A549 (cell line): ENCODE measurements at regions not wholly inside any gene's neighbourhood (a gene's known extent, or its start where the extent isn't known, plus 50 kb on each side); places are given as distances from the start of the nearest gene placed in this dataset.

ENCODE experiments used
- ATAC-seq, 2 experiments: fragments of 200-7000 bp in 1 of 2; fragments of >200 bp in 1 of 2; cut with Nextera tagmentation in 1 of 2; cut with Tn5 transposase in 1 of 2; 3 replicates each; pipeline versions ENCODE4 v1.8.0 to v1.9.1; 2018 to 2020; ENCODE audit warnings: mild to moderate bottlenecking in 1 of 2, moderate library complexity in 1 of 2
- CTCF ChIA-PET: fragments of 300-600 bp; sonication (Branson Sonifier 250); formaldehyde crosslinking; extraction: SDS; loops from one replicate; lab custom pipeline; 2021; ENCODE audit warnings: antibody characterized with exemption, inconsistent platforms; lab: Yijun Ruan, JAX
- POLR2A ChIA-PET: fragments of 350-600 bp; formaldehyde crosslinking; extraction: SDS; loops from one replicate; lab custom pipeline; 2021; ENCODE audit warnings: antibody characterized with exemption, inconsistent platforms; lab: Yijun Ruan, JAX
- DNase-seq, 2 experiments: peaks; one replicate each; pipeline versions ENCODE4 v3.0.0 to v3.0.0-alpha.2; 2011 to 2016; ENCODE audit warnings: low read depth in 1 of 2, low spot score in 1 of 2
- FAIRE-seq: peaks from 2 replicates; lab custom pipeline; 2011; peaks lifted over from hg19 to GRCh38; lab: Jason Lieb, UNC
- H3K27ac ChIP-seq, 2 experiments: fragments of >200 bp; sonication (Bioruptor Twin); formaldehyde crosslinking; 3 replicates each; pipeline ENCODE4 v1.5.1; 2016 to 2017
- H3K4me1 ChIP-seq: fragments of >200 bp; sonication (Bioruptor Twin); formaldehyde crosslinking; 3 replicates; pipeline ENCODE4 v1.6.1; 2016
- H3K4me2 ChIP-seq: fragments of >200 bp; sonication (Bioruptor Twin); formaldehyde crosslinking; 3 replicates; pipeline ENCODE4 v1.6.1; 2016
- H3K4me3 ChIP-seq: fragments of >200 bp; sonication (Bioruptor Twin); formaldehyde crosslinking; 3 replicates; pipeline ENCODE4 v1.5.1; 2016
- H3K9me3 ChIP-seq: fragments of >200 bp; sonication (Bioruptor Twin); formaldehyde crosslinking; 3 replicates; pipeline ENCODE4 v1.6.1; 2016
- BHLHE40 ChIP-seq: IDR thresholded peaks from 2 replicates; pipeline ENCODE4 v1.6.1; 2012; ENCODE audit warnings: low read depth, low read length, inconsistent platforms
- CBX8 ChIP-seq: fragments of 200-600 bp; sonication (generic); IDR thresholded peaks from 2 replicates; pipeline ENCODE4 v1.6.1; 2016
- EHF ChIP-seq: fragments of 250-450 bp; sonication (Bioruptor Pico); IDR thresholded peaks from 2 replicates; pipeline ENCODE4 v1.5.0; 2020; ENCODE audit warnings: mild to moderate bottlenecking
- EHMT2 ChIP-seq: fragments of 200-600 bp; sonication (generic); IDR thresholded peaks from 2 replicates; pipeline ENCODE4 v1.6.1; 2016; ENCODE audit warnings: antibody characterized with exemption, low read depth, mild to moderate bottlenecking, moderate library complexity
- ESRRA ChIP-seq: fragments of 150-350 bp; IDR thresholded peaks from 2 replicates; pipeline ENCODE4 v1.6.1; 2014; ENCODE audit warnings: mild to moderate bottlenecking, low read length, borderline replicate concordance
- FOSB ChIP-seq: fragments of 250-450 bp; sonication (Bioruptor Pico); IDR thresholded peaks from 2 replicates; pipeline ENCODE4 v1.5.0; 2020; ENCODE audit warnings: mild to moderate bottlenecking, moderate library complexity
- FOXS1 ChIP-seq: fragments of 250-450 bp; sonication (Bioruptor Pico); IDR thresholded peaks from 2 replicates; pipeline ENCODE4 v1.5.0; 2020; ENCODE audit warnings: mild to moderate bottlenecking, moderate library complexity
- HEYL ChIP-seq: fragments of 250-450 bp; sonication (Bioruptor Pico); IDR thresholded peaks from 2 replicates; pipeline ENCODE4 v1.8.0; 2021; ENCODE audit warnings: mild to moderate bottlenecking, moderate library complexity
- JUN ChIP-seq, 2 experiments: fragments of >200 bp; sonication (Bioruptor Twin); formaldehyde crosslinking; IDR thresholded peaks; 2 replicates in 1 of 2; 3 replicates in 1 of 2; pipeline ENCODE4 v1.6.1; 2016 to 2017
- KDM5A ChIP-seq: fragments of 200-600 bp; sonication (generic); IDR thresholded peaks from 2 replicates; pipeline ENCODE4 v1.6.1; 2016; ENCODE audit warnings: antibody characterized with exemption, mild to moderate bottlenecking
- MAFK ChIP-seq: fragments of 450-650 bp; IDR thresholded peaks from 2 replicates; pipeline ENCODE4 v1.6.1; 2014; ENCODE audit not compliant: partially characterized antibody
- MAZ ChIP-seq: fragments of 150-350 bp; IDR thresholded peaks from 2 replicates; pipeline ENCODE4 v1.6.1; 2014; ENCODE audit warnings: antibody characterized with exemption, low read depth, low read length, borderline replicate concordance
- MYC ChIP-seq: IDR thresholded peaks from 2 replicates; pipeline ENCODE4 v1.6.1; 2012; ENCODE audit warnings: mild to moderate bottlenecking, inconsistent platforms, low read length, improper control_type of control experiment, borderline replicate concordance
- NPAS2 ChIP-seq: fragments of 250-450 bp; sonication (Bioruptor Pico); IDR thresholded peaks from 2 replicates; pipeline ENCODE4 v1.8.0; 2022; ENCODE audit warnings: mild to moderate bottlenecking, moderate library complexity, borderline replicate concordance
- POLR2A ChIP-seq: IDR thresholded peaks from 2 replicates; pipeline ENCODE4 v1.6.1; 2012; ENCODE audit warnings: mild to moderate bottlenecking, low read length
- RARB ChIP-seq: fragments of 250-450 bp; sonication (Bioruptor Pico); IDR thresholded peaks from 2 replicates; pipeline ENCODE4 v1.8.0; 2021; ENCODE audit warnings: mild to moderate bottlenecking, moderate library complexity
- RFX5 ChIP-seq: fragments of 450-650 bp; IDR thresholded peaks from 2 replicates; pipeline ENCODE4 v1.7.1; 2014; ENCODE audit warnings: antibody characterized with exemption, mild to moderate bottlenecking, moderate library complexity
- SREBF2 ChIP-seq: fragments of 450-650 bp; IDR thresholded peaks from 2 replicates; pipeline ENCODE4 v1.6.1; 2014; ENCODE audit warnings: mild to moderate bottlenecking, moderate library complexity
- TP53 ChIP-seq: fragments of 250-450 bp; sonication (Bioruptor Pico); IDR thresholded peaks from 2 replicates; pipeline ENCODE4 v1.5.0; 2021; ENCODE audit warnings: mild to moderate bottlenecking, moderate library complexity
- ZC3H11A ChIP-seq: fragments of 450-650 bp; IDR thresholded peaks from 2 replicates; pipeline ENCODE4 v1.6.1; 2014; ENCODE audit warnings: antibody characterized with exemption, mild to moderate bottlenecking
- ZFP36 ChIP-seq: fragments of 450-650 bp; IDR thresholded peaks from 2 replicates; pipeline ENCODE4 v1.6.1; 2014; ENCODE audit warnings: borderline replicate concordance; ENCODE audit not compliant: partially characterized antibody
- ZNF302 ChIP-seq: fragments of 250-450 bp; sonication (Bioruptor Pico); IDR thresholded peaks from 2 replicates; pipeline ENCODE4 v1.9.0; 2021; ENCODE audit warnings: inconsistent platforms, mild to moderate bottlenecking, moderate library complexity
- ZSCAN20 ChIP-seq: fragments of 250-450 bp; sonication (Bioruptor Pico); IDR thresholded peaks from 2 replicates; pipeline ENCODE4 v1.8.0; 2022; ENCODE audit warnings: mild to moderate bottlenecking, moderate library complexity
- WGBS: methylation state at CpG from one replicate; pipeline ENCODE4 v1.1.6; 2017; ENCODE audit errors: missing lambda C conversion rate; 5-methylcytosine and 5-hydroxymethylcytosine counted together
- TF ChIP-seq, protein P1 (sequence below): fragments of >200 bp; sonication (Bioruptor Twin); formaldehyde crosslinking; IDR thresholded peaks from 3 replicates; pipeline ENCODE4 v1.6.1; 2016
- TF ChIP-seq, protein P2 (sequence below): IDR thresholded peaks from 2 replicates; pipeline ENCODE4 v1.6.1; 2012; ENCODE audit warnings: low read depth, borderline replicate concordance
- TF ChIP-seq, protein P3 (sequence below): IDR thresholded peaks from 2 replicates; pipeline ENCODE4 v1.6.1; 2012
- TF ChIP-seq, protein P4 (sequence below): fragments of 450-650 bp; IDR thresholded peaks from 2 replicates; pipeline ENCODE4 v1.6.1; 2014; ENCODE audit warnings: antibody characterized with exemption

DNA sequence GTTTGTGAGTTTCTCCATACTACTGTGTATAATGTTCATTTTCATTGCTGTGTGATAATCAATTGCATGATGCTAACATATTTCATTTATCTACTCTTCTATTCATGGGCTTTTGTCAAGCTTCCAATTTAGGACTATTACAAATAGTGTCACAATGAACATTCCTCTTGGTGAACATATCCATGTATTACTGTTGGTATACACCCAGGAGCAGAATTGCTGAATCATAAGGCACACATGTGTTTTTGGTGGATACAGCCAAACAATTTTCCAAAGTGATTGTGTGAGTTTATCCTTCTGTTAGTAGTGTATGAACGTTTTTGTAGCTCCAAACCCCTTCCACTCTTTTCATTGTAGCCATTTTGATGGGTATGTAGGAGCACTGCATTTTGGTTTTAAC lies 101.6 kb upstream of the COPS8 start:
- no peaks in the 10 kb centered on the region for H3K4me1 ChIP-seq
- ATAC-seq: no peak
- TF ChIP-seq, protein P1, sequence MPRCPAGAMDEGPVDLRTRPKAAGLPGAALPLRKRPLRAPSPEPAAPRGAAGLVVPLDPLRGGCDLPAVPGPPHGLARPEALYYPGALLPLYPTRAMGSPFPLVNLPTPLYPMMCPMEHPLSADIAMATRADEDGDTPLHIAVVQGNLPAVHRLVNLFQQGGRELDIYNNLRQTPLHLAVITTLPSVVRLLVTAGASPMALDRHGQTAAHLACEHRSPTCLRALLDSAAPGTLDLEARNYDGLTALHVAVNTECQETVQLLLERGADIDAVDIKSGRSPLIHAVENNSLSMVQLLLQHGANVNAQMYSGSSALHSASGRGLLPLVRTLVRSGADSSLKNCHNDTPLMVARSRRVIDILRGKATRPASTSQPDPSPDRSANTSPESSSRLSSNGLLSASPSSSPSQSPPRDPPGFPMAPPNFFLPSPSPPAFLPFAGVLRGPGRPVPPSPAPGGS: no peak
- no peak for TF ChIP-seq CBX8
- no peak for TF ChIP-seq EHF (CRISPR knock-in tag)
- TF ChIP-seq, protein P2, sequence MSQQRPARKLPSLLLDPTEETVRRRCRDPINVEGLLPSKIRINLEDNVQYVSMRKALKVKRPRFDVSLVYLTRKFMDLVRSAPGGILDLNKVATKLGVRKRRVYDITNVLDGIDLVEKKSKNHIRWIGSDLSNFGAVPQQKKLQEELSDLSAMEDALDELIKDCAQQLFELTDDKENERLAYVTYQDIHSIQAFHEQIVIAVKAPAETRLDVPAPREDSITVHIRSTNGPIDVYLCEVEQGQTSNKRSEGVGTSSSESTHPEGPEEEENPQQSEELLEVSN: no peak
- TF ChIP-seq RFX5: no peak
- TF ChIP-seq ESRRA: no peak
- no peak for TF ChIP-seq ZC3H11A
- no peak for TF ChIP-seq NPAS2 (CRISPR knock-in tag)
- TF ChIP-seq FOSB: no peak
- TF ChIP-seq FOXS1 (CRISPR knock-in tag): no peak
- TF ChIP-seq RARB: no peak
- no peak for TF ChIP-seq TP53 (CRISPR knock-in tag)
- no peak for TF ChIP-seq MAZ
- FAIRE-seq: no peak
- H3K9me3 ChIP-seq: peaks cover 13% of the 10 kb centered on the region
- ChIA-PET CTCF (interaction anchor here (1.4 kb wide), 1 partner anchor 631 kb away, joined by 3 read pairs; no protein-coding TSS in a partner anchor), POLR2A (no interaction called here)
- H3K4me3 ChIP-seq: no peak overlapping the region
- 0% methylated on average over 1 of the region's 1 CpG for WGBS
- DNase-seq: no peak
- H3K27ac ChIP-seq: no peak overlapping the region
- no peak overlapping the region for H3K4me2 ChIP-seq

DNA sequence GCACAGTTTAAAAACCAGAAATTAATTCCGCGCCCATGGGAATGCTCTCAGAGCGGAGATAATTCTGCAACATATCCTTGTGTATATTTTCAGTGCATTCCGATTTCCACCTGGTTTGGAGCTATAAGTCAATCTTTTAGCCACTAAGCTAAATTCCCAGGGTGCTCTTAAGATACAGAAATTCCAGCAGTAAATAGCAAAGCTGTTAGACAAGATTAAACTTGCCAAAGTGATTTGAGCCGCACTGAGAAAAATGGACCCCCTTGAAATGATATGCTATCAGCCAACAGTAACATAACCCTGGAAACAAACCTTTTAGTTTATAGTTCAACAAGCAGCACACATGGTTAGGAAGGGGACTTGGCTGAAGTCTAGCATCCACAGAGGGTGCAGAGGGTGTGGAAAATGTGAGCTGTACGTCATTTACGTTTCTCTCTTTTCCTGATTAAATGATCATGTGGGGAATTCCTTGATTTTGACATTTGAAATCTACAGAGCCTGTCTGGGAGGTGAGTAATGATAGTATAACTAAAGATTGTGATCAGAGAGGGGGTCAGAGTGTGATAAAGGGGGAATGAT lies 99.8 kb upstream of the COPS8 start:
- no peak for ATAC-seq
- Histone ChIP-seq H3K4me3 (no peak overlapping the region), H3K27ac (no peak overlapping the region), H3K4me1 (no peaks in the 10 kb centered on the region), H3K4me2 (no peak overlapping the region), H3K9me3 (peaks cover 13% of the 10 kb centered on the region)
- TF ChIP-seq MAFK (no peak), KDM5A (no peak), HEYL (no peak), CBX8 (no peak), MYC (no peak), SREBF2 (no peak)
- DNase-seq: no peak
- WGBS: 56% methylated on average over 7 of the region's 7 CpGs
- ChIA-PET POLR2A (no interaction called here), CTCF (no interaction called here)
- FAIRE-seq: no peak

DNA sequence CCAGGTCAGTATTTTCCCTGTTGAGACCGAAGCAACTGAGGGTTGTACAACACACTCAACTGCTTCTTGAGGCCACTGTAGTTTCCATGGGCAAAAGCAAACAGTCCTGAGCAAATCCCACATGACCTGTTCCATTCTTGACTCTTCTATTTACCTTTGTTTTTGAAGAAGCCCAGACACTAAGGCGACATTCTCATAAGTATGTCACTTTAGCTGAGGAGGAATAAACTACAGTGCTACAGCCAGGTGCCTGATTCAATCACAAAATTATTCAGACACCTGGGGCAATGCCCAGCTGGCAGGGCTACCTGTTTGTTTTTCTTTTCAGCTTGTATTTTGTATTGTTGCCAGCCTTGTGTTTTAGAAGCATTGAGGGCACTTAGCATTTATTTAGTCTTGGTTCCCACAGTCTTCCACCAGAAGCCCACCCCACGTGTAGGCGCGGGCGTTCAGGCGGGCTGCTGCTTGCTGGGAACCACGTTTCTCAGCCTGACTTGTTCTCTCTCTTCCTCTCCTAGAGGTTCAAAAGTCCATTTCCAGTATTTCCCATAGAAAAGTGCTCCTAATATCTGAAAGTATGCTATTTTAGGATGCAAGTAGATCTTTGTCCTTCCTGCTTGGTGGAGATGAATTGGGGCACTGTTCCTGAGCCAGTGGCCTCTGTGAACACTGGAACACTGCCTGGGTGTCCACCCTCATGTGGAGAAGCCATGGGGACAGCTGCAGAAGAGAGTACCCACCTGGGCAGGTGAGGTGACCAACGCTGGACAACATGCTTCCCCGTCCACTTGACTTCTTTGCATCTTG lies 99.0 kb upstream of the COPS8 start:
- CTCF ChIA-PET: interaction anchor here (0.5 kb wide), 1 partner anchor 16 kb away, joined by 3 read pairs; no protein-coding TSS in a partner anchor
- TF ChIP-seq, protein P3, sequence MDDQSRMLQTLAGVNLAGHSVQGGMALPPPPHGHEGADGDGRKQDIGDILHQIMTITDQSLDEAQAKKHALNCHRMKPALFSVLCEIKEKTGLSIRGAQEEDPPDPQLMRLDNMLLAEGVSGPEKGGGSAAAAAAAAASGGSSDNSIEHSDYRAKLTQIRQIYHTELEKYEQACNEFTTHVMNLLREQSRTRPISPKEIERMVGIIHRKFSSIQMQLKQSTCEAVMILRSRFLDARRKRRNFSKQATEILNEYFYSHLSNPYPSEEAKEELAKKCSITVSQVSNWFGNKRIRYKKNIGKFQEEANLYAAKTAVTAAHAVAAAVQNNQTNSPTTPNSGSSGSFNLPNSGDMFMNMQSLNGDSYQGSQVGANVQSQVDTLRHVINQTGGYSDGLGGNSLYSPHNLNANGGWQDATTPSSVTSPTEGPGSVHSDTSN: no peak
- no peak for TF ChIP-seq ZFP36
- TF ChIP-seq FOXS1 (CRISPR knock-in tag): no peak
- TF ChIP-seq, protein P4, sequence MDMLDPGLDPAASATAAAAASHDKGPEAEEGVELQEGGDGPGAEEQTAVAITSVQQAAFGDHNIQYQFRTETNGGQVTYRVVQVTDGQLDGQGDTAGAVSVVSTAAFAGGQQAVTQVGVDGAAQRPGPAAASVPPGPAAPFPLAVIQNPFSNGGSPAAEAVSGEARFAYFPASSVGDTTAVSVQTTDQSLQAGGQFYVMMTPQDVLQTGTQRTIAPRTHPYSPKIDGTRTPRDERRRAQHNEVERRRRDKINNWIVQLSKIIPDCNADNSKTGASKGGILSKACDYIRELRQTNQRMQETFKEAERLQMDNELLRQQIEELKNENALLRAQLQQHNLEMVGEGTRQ: no peak
- no peak for TF ChIP-seq ZNF302 (CRISPR knock-in tag)
- TF ChIP-seq JUN (IDR thresholded peaks at IDR 0.05): no peak
- no peak for TF ChIP-seq BHLHE40
- no peak for TF ChIP-seq EHMT2
- TF ChIP-seq ZSCAN20: no peak
- TF ChIP-seq POLR2A: no peak
- Histone ChIP-seq H3K9me3 (peaks cover 13% of the 10 kb centered on the region), H3K4me1 (no peaks in the 10 kb centered on the region), H3K4me2 (no peak overlapping the region), H3K4me3 (no peak overlapping the region), H3K27ac (no peak overlapping the region)
- POLR2A ChIA-PET: no interaction called here
- 59% methylated on average over 10 of the region's 10 CpGs for WGBS
- no peak for ATAC-seq
- no peak for DNase-seq
- FAIRE-seq: no peak
